Endothelial cell of umbilical vein (primary cell): ENCODE measurements at regions not wholly inside any gene's neighbourhood (a gene's known extent, or its start where the extent isn't known, plus 50 kb on each side); places are given as distances from the start of the nearest gene placed in this dataset.

Source experiments
- BruUV-seq: library from RNA; stranded (reverse); fragments of 400-500 nt; replicated peaks from 2 replicates; lab custom pipeline; 2021; lab: Mats Ljungman, UMichigan
- CTCF ChIA-PET: fragments of 300-600, 350-600 bp; sonication (Branson Sonifier 250); formaldehyde crosslinking; loops from one replicate; lab custom pipeline; 2021; ENCODE audit warnings: antibody characterized with exemption, inconsistent platforms; lab: Charles Lee
- POLR2A ChIA-PET: fragments of 300-600, 350-600 bp; sonication (Branson Sonifier 250); formaldehyde crosslinking; loops from one replicate; lab custom pipeline; 2021; ENCODE audit warnings: antibody characterized with exemption, inconsistent platforms; lab: Charles Lee
- DNase-seq: peaks from one replicate; pipeline ENCODE4 v3.0.0-alpha.2; 2011; ENCODE audit warnings: low read depth, low spot score
- FAIRE-seq: peaks from 2 replicates; lab custom pipeline; 2011; peaks lifted over from hg19 to GRCh38; lab: Jason Lieb, UNC
- H2AFZ ChIP-seq: 2 replicates; pipeline ENCODE4 v1.6.0; 2012; ENCODE audit warnings: low read depth, low read length, control low read depth, inconsistent platforms
- H3K27ac ChIP-seq: 2 replicates; pipeline ENCODE4 v1.5.1; 2011; ENCODE audit warnings: low read depth, mild to moderate bottlenecking, control low read depth, low read length, moderate library complexity; ENCODE audit not compliant: insufficient read depth
- H3K27me3 ChIP-seq, 2 experiments: 2 replicates each; pipeline versions ENCODE4 v1.6.0 to v1.6.1; 2011; ENCODE audit warnings: low read length in 2 of 2, mixed read lengths in 1 of 2; ENCODE audit not compliant: control insufficient read depth in 2 of 2, insufficient read depth in 2 of 2
- H3K36me3 ChIP-seq, 2 experiments: 2 replicates in 1 of 2; 3 replicates in 1 of 2; pipeline ENCODE4 v1.5.1; 2011; ENCODE audit warnings: low read length in 2 of 2, mild to moderate bottlenecking in 1 of 2, moderate library complexity in 1 of 2; ENCODE audit not compliant: control insufficient read depth in 2 of 2, insufficient read depth in 2 of 2; ENCODE audit errors: extremely low read depth in 1 of 2
- H3K4me1 ChIP-seq: 3 replicates; pipeline ENCODE4 v1.5.1; 2011; ENCODE audit warnings: mild to moderate bottlenecking, low read length; ENCODE audit not compliant: control insufficient read depth, insufficient read depth; ENCODE audit errors: extremely low read depth
- H3K4me2 ChIP-seq: 2 replicates; pipeline ENCODE4 v1.6.1; 2011; ENCODE audit warnings: low read length, control low read depth, mixed read lengths; ENCODE audit not compliant: insufficient read depth
- H3K4me3 ChIP-seq, 3 experiments: fragments of 200-600 bp in 1 of 3; sonication (generic), shearing (Covaris generic) in 1 of 3; replicated peaks in 1 of 3; 2 replicates each; pipeline ENCODE4 v1.5.1; 2011 to 2016; ENCODE audit warnings: control low read depth in 3 of 3, low read length in 3 of 3, mild to moderate bottlenecking in 2 of 3, inconsistent platforms in 1 of 3, low read depth in 1 of 3, moderate library complexity in 1 of 3; ENCODE audit not compliant: insufficient read depth in 1 of 3
- H3K79me2 ChIP-seq: 2 replicates; pipeline ENCODE4 v1.6.0; 2012; ENCODE audit warnings: low read length, inconsistent platforms; ENCODE audit not compliant: control insufficient read depth, insufficient read depth
- H3K9ac ChIP-seq: replicated peaks from 2 replicates; pipeline ENCODE3; 2011; ENCODE audit warnings: low read length, control low read depth; ENCODE audit not compliant: insufficient read depth; ENCODE audit errors: extremely low read depth
- H3K9me1 ChIP-seq: replicated peaks from 3 replicates; pipeline ENCODE4 v1.6.0; 2011; ENCODE audit warnings: mild to moderate bottlenecking, low read length; ENCODE audit not compliant: control insufficient read depth, insufficient read depth; ENCODE audit errors: extremely low read depth
- H3K9me3 ChIP-seq: replicated peaks from 2 replicates; pipeline ENCODE4 v1.5.1; 2012; ENCODE audit warnings: low read length, inconsistent platforms; ENCODE audit not compliant: control insufficient read depth, insufficient read depth
- H4K20me1 ChIP-seq: replicated peaks from 2 replicates; pipeline ENCODE3; 2011; ENCODE audit warnings: mild to moderate bottlenecking, low read length; ENCODE audit not compliant: control insufficient read depth, insufficient read depth; ENCODE audit errors: extremely low read depth
- CTCF ChIP-seq, 2 donors: IDR thresholded peaks; 1 replicate in 1 of 2; 2 replicates in 1 of 2; pipeline ENCODE4 v1.5.1; 2011; ENCODE audit warnings: low read length in 2 of 2, mild to moderate bottlenecking in 2 of 2, moderate library complexity in 2 of 2, control low read depth in 1 of 2, inconsistent platforms in 1 of 2, low read depth in 1 of 2; ENCODE audit not compliant: insufficient read depth in 1 of 2; ENCODE audit errors: extremely low read depth in 1 of 2
- EZH2 ChIP-seq: IDR thresholded peaks from 2 replicates; pipeline ENCODE4 v1.6.1; 2012; ENCODE audit warnings: borderline replicate concordance, low read depth, mild to moderate bottlenecking, moderate library complexity, low read length, inconsistent platforms; ENCODE audit not compliant: severe bottlenecking
- FOS ChIP-seq: IDR thresholded peaks from 2 replicates; pipeline ENCODE4 v1.6.1; 2011; ENCODE audit warnings: mild to moderate bottlenecking, low read length, moderate library complexity, borderline replicate concordance; ENCODE audit not compliant: insufficient read depth
- GATA2 ChIP-seq: IDR thresholded peaks from 2 replicates; pipeline ENCODE4 v1.7.0; 2011; ENCODE audit warnings: low read depth, mild to moderate bottlenecking, moderate library complexity, mixed read lengths, low read length; ENCODE audit not compliant: insufficient read length, insufficient read depth
- JUN ChIP-seq: IDR thresholded peaks from 2 replicates; pipeline ENCODE4 v1.6.1; 2011; ENCODE audit warnings: borderline replicate concordance, low read depth; ENCODE audit not compliant: insufficient read length, insufficient read depth
- MAX ChIP-seq: IDR thresholded peaks from 2 replicates; pipeline ENCODE4 v1.6.1; 2011; ENCODE audit not compliant: insufficient read depth, insufficient read length
- MYC ChIP-seq: IDR thresholded peaks from one replicate; pipeline ENCODE4 v1.6.1; 2011; ENCODE audit warnings: mild to moderate bottlenecking, low read depth, low read length
- POLR2A ChIP-seq: IDR thresholded peaks from 2 replicates; pipeline ENCODE4 v1.6.1; 2012; ENCODE audit warnings: low read depth, mild to moderate bottlenecking, control low read depth, low read length
- POLR2AphosphoS5 ChIP-seq: IDR thresholded peaks from 2 replicates; pipeline ENCODE4 v1.6.1; 2012; ENCODE audit warnings: low read depth, mild to moderate bottlenecking, control low read depth, low read length, moderate library complexity; ENCODE audit not compliant: insufficient read depth
- dilution Hi-C: fragments of 300-500 bp; cut with MboI; formaldehyde crosslinking; loops from one replicate; pipeline ENCODE4 v1.15.0; 2019; ENCODE audit warnings: low sequenced_read_pairs; ENCODE audit not compliant: extremely low pct_ligation_motif_present
- intact Hi-C: fragments of 100-400 bp; cut with micrococcal nuclease; formaldehyde crosslinking; loops from one replicate; pipeline ENCODE4 v1.10.0; 2022

DNA sequence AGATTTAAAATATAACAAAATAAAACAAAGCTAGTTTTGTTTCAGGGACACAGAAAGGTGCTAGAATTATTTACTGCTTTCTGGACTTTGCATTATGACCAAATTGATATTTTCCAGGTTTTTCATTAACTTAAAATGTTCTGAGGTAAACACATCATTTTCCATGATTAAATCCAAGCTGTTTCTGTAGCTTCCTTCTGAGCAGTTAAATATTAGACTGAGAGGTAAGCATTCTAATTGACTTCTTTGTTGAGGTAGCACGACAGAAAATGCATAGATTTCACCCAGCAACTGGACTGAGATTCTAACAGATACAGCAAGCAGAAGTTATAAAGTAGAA lies 98.3 kb downstream of the BMP4 start:
- no peak for TF ChIP-seq GATA2
- no peak for TF ChIP-seq JUN
- TF ChIP-seq MYC: no peak
- TF ChIP-seq POLR2A: no peak
- TF ChIP-seq FOS: no peak
- no peak for TF ChIP-seq EZH2
- no peak for TF ChIP-seq MAX
- TF ChIP-seq POLR2AphosphoS5: no peak
- no peak for TF ChIP-seq CTCF (IDR thresholded peaks at IDR 0.05; ENCODE audit: extremely low read depth in 1 of 2, insufficient read depth in 1 of 2, low read depth in 1 of 2, low read length in 2 of 2)
- BruUV-seq: no TSS peak
- Histone ChIP-seq H3K4me3 (no peak overlapping the region), H2AFZ (no peak overlapping the region), H3K9me1 (no peaks in the 10 kb centered on the region), H3K27me3 (no peaks in the 10 kb centered on the region), H3K79me2 (no peaks in the 10 kb centered on the region), H3K9ac (no peak overlapping the region), H3K36me3 (no peaks in the 10 kb centered on the region), H3K27ac (no peak overlapping the region), H4K20me1 (no peaks in the 10 kb centered on the region), H3K9me3 (no peaks in the 10 kb centered on the region), H3K4me2 (no peak overlapping the region), H3K4me1 (no peaks in the 10 kb centered on the region)
- dilution Hi-C loops (no loop called here), intact Hi-C loops (no loop called here)
- FAIRE-seq (no peak), DNase-seq (no peak)
- POLR2A ChIA-PET: no interaction called here
- CTCF ChIA-PET: no interaction called here
